ENCODE measurements at regions not wholly inside any gene's neighbourhood (a gene's known extent, or its start where the extent isn't known, plus 50 kb on each side); places are given as distances from the start of the nearest gene placed in this dataset.
"Not testable (repeated sequence)": the region's sequence is repeated elsewhere in the genome, so short reads cannot be mapped to it uniquely, and the experiment has no call there.

DNA sequence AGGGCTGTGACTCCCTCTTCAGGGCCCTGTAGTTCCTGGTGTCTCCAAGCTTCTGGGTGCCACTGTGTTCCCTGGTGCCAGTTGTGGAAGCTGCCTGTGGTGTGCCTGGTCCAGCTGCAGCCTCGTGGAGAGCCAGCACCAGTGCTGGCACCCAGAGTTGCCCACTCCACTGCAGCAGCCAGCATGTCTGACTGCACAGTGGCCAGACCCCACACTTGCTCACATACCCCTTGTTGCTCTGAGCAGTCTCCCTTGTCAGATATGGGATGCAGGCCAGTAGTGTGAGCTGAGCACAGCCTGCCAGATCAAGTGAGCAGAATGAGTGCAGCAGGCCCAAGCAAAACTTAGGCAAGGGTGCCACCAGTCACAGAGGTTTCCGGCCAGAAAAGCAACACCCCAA, 108.6 kb downstream of the ZMAT1 start:
- DNase-seq = no peak

DNA sequence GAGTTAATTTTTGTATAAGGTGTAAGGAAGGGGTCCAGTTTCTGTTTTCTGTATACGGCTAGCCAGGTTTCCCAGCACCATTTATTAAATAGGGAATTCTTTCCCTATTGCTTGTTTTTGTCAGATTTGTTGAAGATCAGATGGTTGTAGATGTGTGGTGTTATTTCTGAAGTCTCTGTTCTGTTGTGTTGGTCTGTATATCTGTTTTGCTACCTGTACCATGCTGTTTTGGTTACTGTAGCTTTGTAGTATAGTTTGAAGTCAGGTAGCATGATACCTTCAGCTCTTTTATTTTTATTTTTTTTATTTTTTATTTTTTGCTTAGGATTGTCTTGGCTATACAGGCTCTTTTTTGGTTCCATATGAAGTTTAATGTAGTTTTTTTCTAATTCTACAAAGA, 114.1 kb downstream of the ZMAT1 start:
- not testable (repeated sequence) for DNase-seq

DNA sequence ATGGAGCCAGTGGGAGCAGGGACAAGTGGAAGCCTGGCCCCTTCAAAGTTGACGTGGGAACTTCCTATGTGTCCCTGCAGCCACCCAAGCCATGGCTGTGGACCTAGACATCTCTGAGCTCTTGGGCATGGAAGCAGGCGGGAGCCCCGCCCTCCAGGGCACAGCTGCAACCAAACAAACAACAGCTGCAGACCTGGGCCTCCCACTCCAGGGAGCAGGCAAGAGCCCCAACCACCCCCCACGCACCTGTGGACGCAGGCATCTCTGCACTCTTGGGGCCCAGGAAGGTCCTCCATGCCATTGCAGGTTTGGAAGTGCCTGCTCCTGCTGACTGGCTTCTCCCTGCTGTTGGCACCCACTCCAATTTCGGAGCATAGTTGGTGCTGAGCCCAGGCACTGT, 118.6 kb downstream of the ZMAT1 start:
- DNase-seq = no peak

DNA sequence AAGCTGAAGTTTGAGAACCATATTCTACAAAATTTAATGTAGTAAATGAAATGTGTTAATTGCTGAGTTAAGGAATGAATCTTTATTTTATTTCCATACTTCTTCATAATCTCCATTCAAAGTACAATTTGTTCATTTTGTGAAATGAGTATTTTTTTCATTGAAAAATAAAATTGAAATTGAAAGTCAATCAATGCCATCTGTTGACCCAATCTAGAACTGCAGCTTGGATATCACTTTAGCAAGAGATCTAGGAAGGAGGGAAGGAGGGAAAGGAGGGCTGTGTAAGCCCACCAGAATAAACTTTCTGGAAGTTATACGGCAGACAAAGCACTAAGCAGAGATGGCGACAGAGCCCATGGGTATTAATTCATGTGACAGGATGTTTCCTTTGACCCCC, 128.4 kb downstream of the ZMAT1 start:
- no peak for DNase-seq

DNA sequence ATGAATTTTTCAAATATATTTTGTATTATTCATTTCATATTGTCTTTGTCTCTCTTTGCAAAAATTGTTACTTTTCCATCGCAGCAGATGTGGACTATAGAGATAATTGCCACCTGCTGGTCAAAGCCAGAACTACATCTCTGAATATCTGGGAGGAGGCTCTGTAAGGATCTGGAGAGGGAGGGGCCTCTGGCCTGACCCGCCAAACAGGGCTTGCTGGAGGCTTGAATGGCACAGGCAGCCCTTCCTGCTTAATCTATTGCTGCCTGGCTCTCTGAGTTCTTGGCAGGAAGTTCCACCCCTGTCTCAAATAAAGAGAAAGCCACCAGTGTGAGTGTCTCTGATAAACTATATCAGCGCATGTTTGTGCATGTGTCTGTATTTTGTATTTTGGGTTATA, 132.4 kb downstream of the ZMAT1 start:
- DNase-seq = peak; percentile 62

DNA sequence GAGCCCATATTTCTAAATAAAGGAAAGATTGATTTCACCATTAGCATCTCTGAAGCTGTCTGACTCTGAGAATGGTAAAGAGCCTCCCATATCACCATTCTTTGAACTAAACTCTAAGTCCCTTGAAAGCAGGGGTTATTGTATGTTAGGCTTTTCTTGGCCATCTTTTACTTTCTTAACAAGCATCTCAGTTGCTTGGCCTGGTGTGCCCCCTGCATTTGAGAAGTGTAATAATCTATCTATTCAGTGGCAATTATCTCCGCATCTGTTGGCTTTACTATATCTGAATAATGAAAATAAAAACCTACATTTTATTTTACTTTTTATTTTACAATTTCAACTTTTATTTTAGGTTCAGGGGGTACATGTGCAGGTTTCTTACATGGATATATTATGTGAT, 128.3 kb upstream of the ARMCX2 start:
- no peak for DNase-seq

DNA sequence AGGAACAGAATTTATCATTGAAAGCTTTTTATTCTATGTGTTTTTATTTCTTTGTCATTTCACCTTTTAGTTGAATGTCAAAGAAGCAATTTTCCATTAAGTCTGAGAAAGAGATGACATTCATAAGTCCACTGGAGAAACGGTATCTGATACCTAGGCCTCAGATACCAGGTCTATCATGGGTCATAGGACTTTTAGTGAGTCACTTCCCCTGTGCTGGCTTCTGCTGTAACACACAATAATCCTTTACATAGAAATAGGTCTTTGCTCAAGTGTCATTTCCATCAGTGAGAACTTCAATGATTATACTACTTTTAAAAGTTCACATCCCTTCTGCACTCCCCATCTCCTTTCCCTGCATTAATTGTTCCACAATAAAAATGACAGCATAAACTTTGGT, 125.5 kb upstream of the ARMCX2 start:
- no peak for DNase-seq

DNA sequence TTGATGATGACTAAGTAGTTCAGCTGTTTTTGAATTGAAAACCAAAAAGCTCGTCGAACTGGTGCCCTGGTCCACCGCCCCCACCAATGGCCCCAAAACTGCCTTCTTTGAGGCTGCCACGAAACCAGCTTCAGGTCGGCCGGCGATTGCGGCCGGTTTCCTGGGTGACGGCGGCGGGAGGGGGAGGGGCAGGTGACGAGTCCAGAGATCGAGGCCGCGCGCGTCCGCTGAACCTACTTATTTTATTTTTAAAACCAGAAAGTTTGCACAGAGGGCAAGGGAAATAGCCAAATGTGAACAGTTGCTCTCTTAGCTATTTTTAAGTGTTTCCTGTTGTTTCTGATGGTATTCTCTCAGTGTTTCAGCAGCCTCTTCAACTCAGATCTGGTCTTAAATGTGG, 120.8 kb upstream of the ARMCX2 start:
- DNase-seq = not testable (repeated sequence)

DNA sequence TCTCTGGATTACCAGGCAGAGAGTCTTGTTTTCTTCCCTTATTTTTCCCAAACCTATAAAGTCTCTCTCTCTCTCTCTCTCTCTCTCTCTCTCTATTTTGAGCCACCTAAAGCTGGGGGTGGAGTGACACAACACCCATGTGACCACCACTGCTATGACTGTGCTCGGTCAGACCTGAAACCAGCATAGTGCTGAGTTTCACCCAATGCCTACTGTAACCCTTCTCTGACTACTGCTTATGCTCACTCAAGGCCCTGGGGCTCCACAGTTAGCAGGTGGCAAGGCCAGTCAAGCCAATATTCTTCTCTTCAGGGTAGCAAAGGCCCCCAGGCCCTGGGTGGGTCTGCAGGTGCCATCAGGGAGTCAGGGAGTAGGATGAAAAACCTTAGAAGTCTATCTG, 114.7 kb upstream of the ARMCX2 start:
- DNase-seq = no peak

DNA sequence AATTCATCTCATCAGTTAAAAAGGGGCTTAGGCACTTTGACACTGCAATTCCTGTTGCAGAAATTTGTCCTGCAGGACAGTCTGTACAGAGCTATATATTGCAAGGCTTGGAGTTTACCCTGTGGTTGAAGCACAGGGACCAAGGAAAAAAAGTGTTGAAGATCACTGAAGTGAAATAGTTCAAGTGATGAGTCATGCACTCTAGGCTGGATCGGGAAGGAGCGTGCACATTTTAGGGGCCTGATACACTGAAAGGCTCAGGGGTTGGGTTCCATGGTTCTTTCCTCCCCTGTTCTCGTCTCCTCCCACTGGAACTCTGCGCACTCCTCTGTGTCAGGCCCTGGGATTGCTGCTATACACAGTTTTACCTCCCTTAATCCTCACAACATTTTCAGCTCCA, 104.9 kb upstream of the ARMCX2 start:
- DNase-seq = no peak

DNA sequence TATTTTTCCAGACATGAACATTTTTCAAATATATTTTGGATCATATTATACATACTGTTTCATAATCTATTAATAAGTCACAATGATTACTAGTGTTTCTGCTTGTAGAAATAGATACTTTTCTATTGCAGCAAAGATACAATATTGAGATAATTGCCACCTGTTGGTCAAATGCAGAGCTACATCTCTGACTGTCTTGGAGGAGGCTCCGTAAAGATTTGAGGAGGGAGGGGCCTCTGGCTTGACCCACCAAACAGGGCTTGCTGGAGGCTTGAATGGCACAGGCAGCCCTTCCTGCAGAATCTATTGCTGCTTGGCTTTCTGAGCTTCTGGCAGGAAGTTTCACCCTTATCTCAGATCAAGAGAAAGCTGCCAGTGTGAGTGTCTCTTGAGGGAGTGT, 99.3 kb upstream of the ARMCX2 start:
- DNase-seq = no peak

DNA sequence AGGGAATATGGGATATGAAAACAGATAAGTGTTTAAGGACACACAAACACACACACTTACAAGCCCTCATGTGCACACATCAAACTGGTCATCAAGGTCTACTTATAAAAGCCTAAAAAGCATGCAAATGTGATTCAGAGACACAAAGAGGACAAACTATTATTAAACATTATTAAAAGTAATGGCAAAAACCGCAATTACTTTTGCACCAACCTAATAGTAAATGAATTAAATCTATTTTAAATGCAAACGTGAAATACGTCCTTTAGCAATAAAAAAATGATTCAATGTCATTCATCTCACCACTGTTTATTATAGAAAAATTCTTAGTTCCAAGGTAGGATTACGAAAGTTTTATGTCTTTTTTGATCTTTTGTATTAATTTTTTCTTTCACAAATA, 91.1 kb upstream of the ARMCX2 start:
- DNase-seq = no peak

DNA sequence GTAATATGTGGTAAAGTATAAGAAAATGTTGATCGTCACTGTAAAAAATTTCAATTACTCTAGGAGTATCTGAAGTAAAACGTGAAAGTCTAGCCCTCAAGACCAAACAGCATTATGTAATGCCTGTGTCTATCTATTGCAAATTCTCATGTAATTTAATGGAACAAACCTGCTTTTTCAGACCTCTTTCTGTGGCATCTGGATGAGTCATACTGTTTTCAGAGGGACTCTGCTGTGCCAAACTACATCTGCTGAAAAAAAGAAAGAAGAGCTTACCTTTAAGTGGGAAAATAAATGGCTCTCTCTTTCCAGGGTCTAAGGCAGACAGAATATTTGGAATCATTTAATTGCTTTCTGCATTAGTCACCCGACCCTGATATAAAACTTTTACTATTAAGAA, 89.8 kb upstream of the ARMCX2 start:
- no peak for DNase-seq

DNA sequence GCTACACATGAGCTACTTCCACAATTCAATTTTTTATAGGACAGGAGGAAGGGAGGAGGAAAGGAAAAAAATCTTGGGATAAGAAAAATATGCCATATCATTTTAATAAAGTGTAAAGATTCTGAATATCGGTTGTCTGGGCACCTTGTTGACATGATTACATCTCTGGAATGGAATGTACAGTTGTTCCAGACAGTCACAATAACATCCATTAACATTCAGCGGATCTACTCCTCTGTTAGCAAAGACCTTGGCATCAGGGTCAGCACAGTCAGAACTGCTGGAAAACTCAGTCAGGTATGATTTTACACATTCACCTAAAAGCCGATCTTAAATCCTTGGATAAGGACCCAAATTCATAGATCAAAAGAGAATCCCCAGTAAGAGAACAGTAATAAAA, 85.4 kb upstream of the ARMCX2 start:
- DNase-seq = no peak

DNA sequence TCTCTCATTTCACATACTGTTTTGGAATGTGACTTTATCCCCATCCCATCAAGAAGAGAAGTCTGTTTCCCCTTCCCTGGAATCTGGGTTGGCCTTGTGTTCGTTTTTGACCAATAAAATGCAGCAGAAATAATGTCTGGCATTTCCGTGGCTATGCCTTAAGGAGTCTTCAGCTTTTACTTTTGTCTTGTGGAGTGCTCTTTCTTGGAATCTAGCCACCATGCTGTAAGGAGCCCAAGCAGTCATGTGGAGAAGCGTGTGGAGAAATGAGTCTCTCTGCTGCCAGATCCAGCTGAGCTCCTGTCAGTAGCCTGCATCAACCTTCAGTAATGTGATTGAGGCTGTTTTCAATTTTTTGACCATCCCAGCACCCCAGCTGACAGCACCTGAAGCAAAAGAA, 84.4 kb upstream of the ARMCX2 start:
- no peak for DNase-seq

DNA sequence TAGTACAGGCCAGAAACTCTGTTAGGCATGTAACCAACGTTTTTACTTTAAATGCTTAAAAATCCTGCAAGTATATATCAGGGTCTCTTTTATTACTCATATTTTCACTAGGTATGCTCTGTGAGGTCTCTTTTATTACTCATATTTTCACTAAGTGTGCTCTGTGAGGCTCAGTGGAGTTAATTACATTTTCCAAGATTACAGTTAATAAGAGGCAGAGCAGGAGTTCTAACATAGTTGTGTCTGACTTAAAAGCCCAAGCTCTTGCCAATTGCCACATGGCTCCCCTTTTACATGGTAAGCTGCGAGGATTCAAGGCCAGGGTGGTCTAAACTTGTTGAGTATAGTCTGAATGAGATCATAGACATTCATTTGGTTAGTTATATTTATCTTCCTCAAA, 81.0 kb upstream of the ARMCX2 start:
- DNase-seq = no peak

DNA sequence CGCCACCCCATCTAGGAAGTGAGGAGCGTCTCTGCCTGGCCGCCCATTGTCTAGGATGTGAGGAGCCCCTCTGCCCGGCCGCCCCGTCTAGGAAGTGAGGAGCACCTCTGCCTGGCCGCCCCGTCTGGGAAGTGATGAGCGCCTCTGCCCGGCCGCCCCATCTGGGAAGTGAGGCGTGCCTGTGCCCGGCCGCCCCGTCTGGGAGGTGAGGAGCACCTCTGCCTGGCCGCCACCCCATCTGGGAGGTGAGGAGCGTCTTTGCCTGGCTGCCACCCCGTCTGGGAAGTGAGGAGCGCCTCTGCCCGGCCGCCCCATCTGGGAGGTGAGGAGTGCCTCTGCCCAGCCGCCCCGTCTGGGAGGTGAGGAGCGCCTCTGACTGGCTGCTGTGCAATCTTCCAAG, 79.2 kb upstream of the ARMCX2 start:
- DNase-seq = not testable (repeated sequence)

DNA sequence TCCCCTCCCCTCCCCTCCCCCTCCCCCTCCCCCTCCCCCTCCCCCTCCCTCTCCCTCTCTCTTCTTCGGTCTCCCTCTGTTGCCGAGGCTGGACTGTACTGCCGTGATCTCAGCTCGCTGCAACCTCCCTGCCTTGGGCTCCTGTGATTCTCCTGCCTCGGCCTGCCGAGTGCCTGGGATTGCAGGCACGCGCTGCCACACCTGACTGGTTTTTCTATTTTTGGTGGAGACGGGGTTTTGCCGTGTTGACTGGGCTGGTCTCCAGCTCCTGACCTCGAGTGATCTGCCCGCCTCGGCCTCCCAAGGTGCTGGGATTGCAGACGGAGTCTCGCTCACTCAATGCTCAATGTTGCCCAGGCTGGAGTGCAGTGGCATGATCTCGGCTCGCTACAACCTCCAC, 78.8 kb upstream of the ARMCX2 start:
- DNase-seq = not testable (repeated sequence)

DNA sequence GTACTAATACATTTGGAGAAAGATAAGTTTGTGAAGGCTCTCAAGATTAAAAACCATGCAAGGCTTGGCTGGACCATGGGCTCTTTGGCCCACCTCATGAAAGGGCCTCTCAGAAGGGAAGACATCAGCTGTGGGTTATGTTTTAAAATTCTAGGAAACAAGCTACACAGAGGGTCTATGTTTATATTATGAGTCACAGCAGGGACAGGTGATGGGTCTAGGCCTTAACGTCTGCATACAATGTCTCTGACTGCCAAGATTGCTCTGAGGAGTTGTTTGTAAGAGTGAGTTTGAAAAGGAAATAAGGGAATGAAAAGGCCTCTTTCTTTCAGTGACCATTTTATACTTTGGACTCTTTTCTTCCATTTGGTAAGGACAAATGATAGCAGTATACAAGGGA, 77.0 kb upstream of the ARMCX2 start:
- DNase-seq = no peak

DNA sequence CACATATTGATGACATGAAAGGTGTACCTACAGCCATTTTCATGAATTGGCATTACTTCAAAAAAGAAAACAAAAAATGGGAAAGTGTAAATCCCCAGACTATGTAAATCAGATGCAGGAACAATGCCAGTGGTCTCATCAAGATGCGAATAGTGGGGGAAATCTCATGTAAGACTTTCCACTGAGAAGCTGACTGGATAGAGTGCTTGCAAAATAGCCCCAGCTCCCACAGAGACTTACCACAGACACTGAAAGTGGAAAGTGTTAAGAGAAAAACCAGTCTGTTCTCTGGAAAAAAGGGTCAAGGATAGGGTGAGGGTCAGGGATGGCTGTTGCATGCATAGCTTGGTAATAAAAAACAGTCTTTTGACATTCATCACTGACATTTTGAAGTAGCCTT, 73.2 kb upstream of the ARMCX2 start:
- no peak for DNase-seq

DNA sequence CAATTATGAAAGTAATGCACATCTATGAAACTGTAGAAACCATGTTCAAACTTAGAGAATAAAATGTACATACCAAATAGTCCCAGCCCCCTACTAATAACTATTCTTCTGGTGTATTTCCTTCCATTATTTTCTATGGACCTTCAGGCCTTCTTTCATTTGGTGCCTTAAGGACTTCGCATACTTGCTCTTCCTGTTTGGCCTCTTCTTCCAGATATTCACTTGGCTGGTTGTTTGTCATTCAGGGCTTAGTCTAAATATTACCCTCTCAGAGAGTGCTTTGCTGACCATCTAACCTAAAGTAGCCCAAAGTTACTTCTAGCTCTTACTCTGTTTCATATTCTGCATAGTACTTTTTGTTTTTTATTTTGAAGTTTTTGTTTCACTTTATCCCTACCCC, 70.3 kb upstream of the ARMCX2 start:
- no peak for DNase-seq
